GM06990 (cell line): ENCODE measurements at regions not wholly inside any gene's neighbourhood (a gene's known extent, or its start where the extent isn't known, plus 50 kb on each side); places are given as distances from the start of the nearest gene placed in this dataset.

ENCODE experiments used
- DNase-seq: peaks from one replicate; pipeline ENCODE4 v3.0.0-alpha.2; 2011; ENCODE audit not compliant: insufficient read length; ENCODE audit errors: extremely low read depth
- H3K27me3 ChIP-seq: replicated peaks from 2 replicates; pipeline ENCODE4 v1.6.0; 2011; ENCODE audit warnings: low read length; ENCODE audit not compliant: control insufficient read depth, insufficient read depth
- H3K36me3 ChIP-seq: 2 replicates; pipeline ENCODE4 v1.5.1; 2011; ENCODE audit warnings: low read length; ENCODE audit not compliant: control insufficient read depth, insufficient read depth
- H3K4me3 ChIP-seq: replicated peaks from 2 replicates; pipeline ENCODE4 v1.5.1; 2011; ENCODE audit warnings: low read depth, mild to moderate bottlenecking, control low read depth, low read length
- CTCF ChIP-seq: IDR thresholded peaks from 2 replicates; pipeline ENCODE4 v1.5.1; 2011; ENCODE audit warnings: low read length, control low read depth, mild to moderate bottlenecking, inconsistent platforms; ENCODE audit not compliant: insufficient read depth, poor library complexity, severe bottlenecking

DNA sequence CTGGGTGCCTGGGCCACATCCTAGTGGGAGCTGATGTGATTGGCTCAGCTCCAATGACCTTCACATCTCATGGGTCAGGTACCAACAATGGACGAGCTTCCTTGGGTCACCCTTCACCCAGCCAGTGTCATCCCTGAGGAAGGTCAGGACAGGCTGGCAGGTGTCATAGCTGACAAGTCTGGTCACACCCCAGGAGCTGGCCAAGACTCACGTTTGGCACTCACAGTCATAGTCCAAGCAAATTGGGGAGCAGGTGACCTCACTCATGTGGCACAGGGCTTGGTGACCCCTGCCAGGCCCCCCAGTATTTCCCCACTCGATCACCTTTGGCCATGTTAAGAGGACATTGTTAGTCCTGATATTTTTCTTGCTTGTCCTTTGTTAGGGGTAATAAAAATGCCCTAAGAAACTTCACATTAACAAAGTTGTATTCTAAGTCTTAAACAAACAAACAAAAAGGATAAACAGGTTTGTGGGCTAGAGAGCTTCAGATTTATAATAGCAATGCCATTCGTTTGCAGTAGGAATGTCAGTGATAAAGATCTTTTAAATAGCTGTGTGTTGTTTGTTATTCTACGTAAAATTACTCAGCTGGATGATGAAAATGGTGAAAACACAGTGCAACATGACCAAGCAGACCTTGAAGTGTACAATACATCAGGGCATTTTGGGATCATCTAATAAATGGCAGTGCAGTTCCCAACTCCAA, 79.5 kb upstream of the POMGNT2 start:
- H3K27me3 ChIP-seq, result no peaks in the 10 kb centered on the region
- no peak for TF ChIP-seq CTCF
- no peak overlapping the region for H3K4me3 ChIP-seq
- H3K36me3 ChIP-seq, result no peaks in the 10 kb centered on the region
- no peak for DNase-seq

GRCh38 chr3:43183456-43183855, 77.6 kb upstream of the POMGNT2 start:
- no peaks in the 10 kb centered on the region for H3K27me3 ChIP-seq
- no peak for DNase-seq
- TF ChIP-seq CTCF, result no peak
- no peak overlapping the region for H3K4me3 ChIP-seq
- H3K36me3 ChIP-seq, result no peaks in the 10 kb centered on the region

DNA sequence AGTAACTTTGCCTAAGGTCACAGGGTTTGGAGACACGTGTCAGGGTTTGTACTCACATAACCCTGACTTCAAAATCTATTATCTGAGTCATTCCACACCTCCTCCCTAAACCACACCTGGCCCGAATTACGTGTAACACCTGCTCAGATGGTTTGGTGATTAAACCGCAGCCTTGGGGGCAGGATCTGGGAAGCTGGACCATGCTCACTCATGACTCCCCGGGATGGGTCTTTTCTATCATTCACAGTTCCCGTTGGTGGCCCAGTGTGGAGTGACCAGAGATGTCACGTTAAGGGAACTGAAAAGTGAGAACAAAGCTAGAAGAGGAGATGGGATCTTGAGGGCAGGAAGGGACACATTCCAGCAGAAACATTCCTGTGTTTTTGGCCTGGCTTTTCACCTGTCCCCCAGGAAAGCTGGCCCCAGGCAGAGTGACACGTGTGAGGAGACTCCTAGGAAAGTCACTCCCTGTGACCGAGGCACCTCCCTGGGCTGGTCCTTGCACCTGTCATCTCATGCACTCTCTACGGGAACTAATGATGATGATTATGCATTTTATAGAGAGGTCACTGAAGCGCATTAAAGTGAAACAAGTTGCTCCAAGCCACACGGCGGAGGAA, 75.4 kb upstream of the POMGNT2 start:
- Histone ChIP-seq H3K4me3 (no peak overlapping the region), H3K36me3 (no peaks in the 10 kb centered on the region), H3K27me3 (no peaks in the 10 kb centered on the region)
- no peak for TF ChIP-seq CTCF
- peak; percentile 37 for DNase-seq

GRCh38 chr3:43180694-43181093, 74.8 kb upstream of the POMGNT2 start:
- Histone ChIP-seq H3K4me3 (no peak overlapping the region), H3K36me3 (no peaks in the 10 kb centered on the region), H3K27me3 (no peaks in the 10 kb centered on the region)
- TF ChIP-seq CTCF, result no peak
- no peak for DNase-seq

DNA sequence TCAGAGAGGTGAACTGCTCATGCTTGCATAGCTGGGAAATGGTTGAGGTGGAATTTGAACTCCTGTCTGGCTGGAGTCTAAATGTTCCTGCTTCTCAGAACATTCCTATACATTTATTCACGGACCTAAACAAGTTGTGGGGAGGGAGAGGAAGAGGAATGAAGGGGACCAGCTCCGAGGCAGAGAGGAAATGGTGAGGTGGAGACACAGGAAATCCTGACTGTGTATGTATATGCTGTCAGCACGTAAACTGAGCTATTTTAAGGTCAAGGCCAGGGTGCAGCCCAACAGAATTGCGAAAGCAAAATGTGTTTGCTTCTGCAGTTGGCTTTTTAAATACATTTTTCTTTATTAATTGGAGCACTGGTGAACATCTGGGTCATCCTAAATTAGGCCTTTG, 74.1 kb upstream of the POMGNT2 start:
- H3K36me3 ChIP-seq, result no peaks in the 10 kb centered on the region
- no peak for DNase-seq
- TF ChIP-seq CTCF, result no peak
- H3K27me3 ChIP-seq, result no peaks in the 10 kb centered on the region
- no peak overlapping the region for H3K4me3 ChIP-seq

DNA sequence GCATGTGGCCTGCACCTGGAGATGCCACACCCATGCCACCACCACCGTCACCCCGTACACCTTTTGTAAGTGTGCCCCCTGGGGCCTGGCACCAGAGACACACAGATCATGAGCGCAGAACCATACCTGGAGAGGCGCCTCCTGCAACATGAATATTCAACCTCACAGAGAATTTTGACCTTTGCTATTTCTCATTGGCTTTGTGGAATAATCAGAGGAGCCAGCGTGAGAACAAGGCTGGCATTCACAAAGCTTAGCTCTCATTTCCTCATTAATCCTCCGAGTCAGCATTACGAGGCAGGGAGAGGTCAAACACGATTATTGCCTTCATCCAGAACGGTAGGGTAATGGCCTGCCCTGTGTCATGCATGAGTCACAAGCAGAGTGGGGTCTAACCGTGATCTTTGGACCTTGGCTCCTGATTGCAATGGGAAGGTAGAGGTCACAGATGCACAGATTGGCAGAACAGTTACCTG, 73.0 kb upstream of the POMGNT2 start:
- no peaks in the 10 kb centered on the region for H3K27me3 ChIP-seq
- no peaks in the 10 kb centered on the region for H3K36me3 ChIP-seq
- DNase-seq, result no peak
- no peak for TF ChIP-seq CTCF
- no peak overlapping the region for H3K4me3 ChIP-seq
